Ovary (tissue), 7 donors: ENCODE measurements at regions not wholly inside any gene's neighbourhood (a gene's known extent, or its start where the extent isn't known, plus 50 kb on each side); places are given as distances from the start of the nearest gene placed in this dataset.

Experiments
- DNase-seq, 5 donors: peaks; one replicate each; pipeline ENCODE4 v3.0.0-alpha.2; 2019 to 2020
- H3K27ac ChIP-seq, 2 donors: fragments of 200-600 bp; one replicate each; pipeline versions ENCODE4 v1.5.1 to v1.8.0; 2019 to 2022
- H3K27me3 ChIP-seq: fragments of 200-600 bp; one replicate; pipeline ENCODE4 v1.8.0; 2022
- H3K36me3 ChIP-seq: fragments of 200-600 bp; sonication (generic); one replicate; pipeline ENCODE4 v1.5.1; 2019
- H3K4me1 ChIP-seq: one replicate; pipeline ENCODE4 v1.8.1; 2013; ENCODE audit warnings: mild to moderate bottlenecking, moderate library complexity; ENCODE audit not compliant: insufficient read depth
- H3K4me3 ChIP-seq: fragments of 200-600 bp; sonication (generic); one replicate; pipeline ENCODE4 v1.5.1; 2017
- H3K9me3 ChIP-seq, 2 donors: fragments of 200-600 bp in 1 of 2; sonication (generic) in 1 of 2; one replicate each; pipeline versions ENCODE4 v1.5.1 to v1.8.1; 2013 to 2019; ENCODE audit warnings: mild to moderate bottlenecking in 1 of 2, moderate library complexity in 1 of 2
- CTCF ChIP-seq, 3 donors: fragments of 450-650 bp in 2 of 3; fragments of 200-600 bp in 1 of 3; IDR thresholded peaks; one replicate each; pipeline versions ENCODE4 v1.5.1 to v1.8.0; 2016 to 2022; ENCODE audit warnings: antibody characterized with exemption in 3 of 3, mild to moderate bottlenecking in 1 of 3
- EP300 ChIP-seq: sonication (generic); formaldehyde crosslinking; IDR thresholded peaks from one replicate; pipeline ENCODE4 v1.6.1; 2017; ENCODE audit warnings: antibody characterized with exemption
- POLR2A ChIP-seq: fragments of 450-650 bp; IDR thresholded peaks from one replicate; pipeline ENCODE4 v1.6.1; 2017; ENCODE audit warnings: antibody characterized with exemption, mild to moderate bottlenecking, moderate library complexity
- WGBS, 3 donors: extraction: QIAGEN DNeasy Blood & Tissue Kit in 1 of 3; methylation state at CpG; one replicate each; pipeline versions ENCODE4 v1.1.5 to v1.1.7; 2013 to 2017; 5-methylcytosine and 5-hydroxymethylcytosine counted together
- intact Hi-C, 4 donors: fragments of 100-400 bp; cut with DNase I; formaldehyde crosslinking; loops; one replicate each; pipeline versions ENCODE4 v1.11.0 to v1.15.1; 2022 to 2023
- donor health status: DM: no; HTN: no; CAD: no; lungs with moderate emphysema.
- donor health status: DM: no; HTN: no; CAD: no.
- donor health status: Bipolar disorder and iron deficiency.
- donor health status: DM: no; HTN: no; CAD: no.
- donor health status: DM: yes; HTN: yes; CAD: no.

DNA sequence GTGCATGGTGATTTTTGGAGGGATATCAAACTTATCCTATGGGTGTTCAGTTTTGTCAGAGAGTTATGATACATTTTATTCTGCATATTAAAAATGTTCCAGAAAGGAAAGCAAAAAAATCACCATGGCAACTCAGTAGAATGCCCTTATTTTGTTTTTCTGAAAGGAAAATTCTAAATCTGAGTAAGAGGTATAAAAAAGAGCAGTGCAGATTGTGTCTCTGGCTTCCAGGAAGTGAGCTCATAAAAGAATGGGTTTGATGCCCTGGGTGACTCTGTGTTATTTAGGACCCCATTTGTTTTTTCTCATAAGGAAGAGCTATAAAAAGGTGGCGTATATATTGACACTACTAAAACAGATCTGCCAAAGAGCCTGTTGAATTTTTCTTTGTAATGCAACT, 128.8 kb downstream of the UCHL1 start:
- intact Hi-C loops = no loop called here
- no peak for DNase-seq
- H3K4me1 ChIP-seq = no peaks in the 10 kb centered on the region
- no peaks in the 10 kb centered on the region for H3K36me3 ChIP-seq
- H3K27ac ChIP-seq = no peak overlapping the region
- TF ChIP-seq POLR2A = no peak
- no peak for TF ChIP-seq CTCF (IDR thresholded peaks at IDR 0.05)
- TF ChIP-seq EP300 = no peak
- no peak overlapping the region for H3K4me3 ChIP-seq
- WGBS, 3 donors = 82 to 87% (median 85%) methylated on average over 1 of the region's 1 CpG
- no peaks in the 10 kb centered on the region for H3K27me3 ChIP-seq
- no peaks in the 10 kb centered on the region for H3K9me3 ChIP-seq

GRCh38 chr4:41388080-41388479, 131.4 kb downstream of the UCHL1 start:
- no peak overlapping the region for H3K27ac ChIP-seq
- no peaks in the 10 kb centered on the region for H3K4me1 ChIP-seq
- H3K36me3 ChIP-seq = no peaks in the 10 kb centered on the region
- TF ChIP-seq CTCF (IDR thresholded peaks at IDR 0.05) (no peak), EP300 (no peak), POLR2A (no peak)
- intact Hi-C loops = no loop called here
- no peaks in the 10 kb centered on the region for H3K27me3 ChIP-seq
- WGBS, 3 donors = 97 to 100% (median 98%) methylated on average over 2 of the region's 2 CpGs
- DNase-seq = no peak
- no peaks in the 10 kb centered on the region for H3K9me3 ChIP-seq
- H3K4me3 ChIP-seq = no peak overlapping the region

DNA sequence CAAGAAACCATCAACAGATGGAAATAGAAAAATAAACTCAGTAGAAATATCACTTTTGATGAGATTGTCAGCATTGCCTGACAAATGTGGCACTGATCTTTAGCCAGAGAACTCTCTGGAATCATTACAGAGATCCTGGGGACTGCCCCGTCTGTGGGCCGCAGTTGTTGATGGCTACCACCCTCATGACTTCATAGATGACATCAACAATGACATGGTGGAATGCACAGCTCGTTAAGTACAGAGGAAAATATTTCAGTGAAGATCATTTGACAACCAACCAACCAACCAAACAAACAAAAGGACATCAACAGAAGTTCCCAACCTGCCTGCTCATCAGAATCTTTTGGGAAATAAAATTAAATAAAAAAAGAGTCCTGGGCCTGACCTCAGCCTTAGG, 132.6 kb downstream of the UCHL1 start:
- WGBS, 3 donors = 82 to 92% (median 92%) methylated on average over 3 of the region's 3 CpGs
- intact Hi-C loops = no loop called here

DNA sequence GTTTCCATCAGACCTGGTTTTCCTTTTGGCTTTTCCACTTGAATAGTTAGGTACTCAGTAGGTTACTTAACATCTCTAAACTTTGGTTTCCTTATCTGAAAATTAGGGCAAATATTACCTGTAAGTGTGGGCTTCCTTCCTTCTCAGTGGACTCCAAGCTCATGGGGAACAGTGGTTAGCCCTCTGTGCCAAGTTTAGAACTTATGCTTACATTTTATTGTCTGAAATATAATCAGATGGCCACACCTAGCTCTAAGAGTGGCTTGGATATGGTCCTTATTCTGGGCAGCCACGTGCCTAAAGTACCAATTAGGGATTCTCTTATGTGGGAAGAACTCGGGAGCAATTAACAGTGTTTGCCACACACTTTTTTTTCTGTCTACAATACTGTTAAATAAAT, 133.9 kb downstream of the UCHL1 start:
- DNase-seq = no peak
- Histone ChIP-seq H3K9me3 (no peaks in the 10 kb centered on the region), H3K27me3 (no peaks in the 10 kb centered on the region), H3K27ac (no peak overlapping the region), H3K4me1 (no peaks in the 10 kb centered on the region), H3K4me3 (no peak overlapping the region), H3K36me3 (no peaks in the 10 kb centered on the region)
- intact Hi-C loops = no loop called here
- TF ChIP-seq EP300 (no peak), CTCF (IDR thresholded peaks at IDR 0.05) (no peak), POLR2A (no peak)
- WGBS, 3 donors = 85 to 93% (median 91%) methylated on average over 2 of the region's 2 CpGs

More for the DNA sequence above, 132.6 kb downstream of the UCHL1 start:
- H3K9me3 ChIP-seq = no peaks in the 10 kb centered on the region
- H3K4me1 ChIP-seq = no peaks in the 10 kb centered on the region
- DNase-seq = no peak
- TF ChIP-seq CTCF (IDR thresholded peaks at IDR 0.05) (no peak), POLR2A (no peak), EP300 (no peak)
- H3K36me3 ChIP-seq = no peaks in the 10 kb centered on the region
- no peak overlapping the region for H3K27ac ChIP-seq
- no peak overlapping the region for H3K4me3 ChIP-seq
- H3K27me3 ChIP-seq = no peaks in the 10 kb centered on the region

DNA sequence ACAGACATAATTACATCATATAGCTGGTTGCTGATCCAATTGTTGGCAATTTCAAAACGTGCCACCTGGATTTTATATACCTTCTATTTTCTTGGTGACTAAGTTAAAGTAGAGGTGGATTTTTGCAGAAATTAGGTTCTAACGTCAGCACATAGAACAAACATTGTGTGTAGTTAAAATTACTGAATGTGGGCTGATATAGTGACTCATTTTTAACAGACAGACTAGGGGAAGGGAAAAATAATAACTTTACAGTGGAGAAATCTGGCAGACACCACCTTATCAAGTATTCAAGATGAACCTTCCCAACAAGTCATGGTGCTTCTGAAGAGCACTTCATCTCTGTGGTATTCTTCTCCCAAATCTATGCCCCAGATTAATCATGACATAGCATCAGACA, 134.5 kb downstream of the UCHL1 start:
- TF ChIP-seq CTCF (IDR thresholded peaks at IDR 0.05) (no peak), POLR2A (no peak), EP300 (no peak)
- Histone ChIP-seq H3K4me3 (no peak overlapping the region), H3K27ac (no peak overlapping the region), H3K4me1 (no peaks in the 10 kb centered on the region), H3K27me3 (no peaks in the 10 kb centered on the region), H3K9me3 (no peaks in the 10 kb centered on the region), H3K36me3 (no peaks in the 10 kb centered on the region)
- no peak for DNase-seq
- WGBS, 3 donors = 86 to 89% (median 87%) methylated on average over 2 of the region's 2 CpGs
- intact Hi-C loops = no loop called here
